Amniotic stem cell (primary cell): ENCODE measurements at regions not wholly inside any gene's neighbourhood (a gene's known extent, or its start where the extent isn't known, plus 50 kb on each side); places are given as distances from the start of the nearest gene placed in this dataset.

Source experiments
- DNase-seq: peaks from one replicate; lab custom pipeline; 2025; lab: John Stamatoyannopoulos, UW

- DNase-seq = no peak
These were observed 161.3 kb upstream of the LMNTD1 start for GRCh38 chr12:25714198-25714984.

- DNase-seq = no peak
These were observed 162.0 kb upstream of the LMNTD1 start for GRCh38 chr12:25715102-25715501.

- DNase-seq = no peak
These were observed 163.8 kb upstream of the LMNTD1 start for GRCh38 chr12:25716842-25717241.

GRCh38 chr12:25717552-25717951 is 164.5 kb upstream of the LMNTD1 start:
- no peak for DNase-seq

- DNase-seq = no peak
These were observed 165.1 kb upstream of the LMNTD1 start for GRCh38 chr12:25718081-25718731.

GRCh38 chr12:25719505-25719904 is 166.4 kb upstream of the LMNTD1 start:
- DNase-seq = no peak

GRCh38 chr12:25723336-25723735 is 170.3 kb upstream of the LMNTD1 start:
- DNase-seq = no peak

GRCh38 chr12:25723921-25724491 is 170.9 kb upstream of the LMNTD1 start:
- DNase-seq = no peak

- no peak for DNase-seq
These were observed 172.4 kb upstream of the LMNTD1 start for GRCh38 chr12:25725470-25725869.

GRCh38 chr12:25725931-25726330 is 172.8 kb upstream of the LMNTD1 start:
- DNase-seq = no peak

- DNase-seq = no peak
These were observed 175.0 kb upstream of the LMNTD1 start for GRCh38 chr12:25728056-25728595.

- DNase-seq = no peak
These were observed 177.6 kb upstream of the LMNTD1 start for GRCh38 chr12:25730489-25731349.

GRCh38 chr12:25733541-25733940 is 180.5 kb upstream of the LMNTD1 start:
- no peak for DNase-seq

- no peak for DNase-seq
These were observed 181.6 kb upstream of the LMNTD1 start for GRCh38 chr12:25734529-25735180.

- no peak for DNase-seq
These were observed 187.5 kb upstream of the LMNTD1 start for GRCh38 chr12:25740617-25741016.

- no peak for DNase-seq
These were observed 188.8 kb upstream of the LMNTD1 start for GRCh38 chr12:25741917-25742316.

GRCh38 chr12:25743679-25744215 is 190.7 kb upstream of the LMNTD1 start:
- no peak for DNase-seq

- DNase-seq = no peak
These were observed 191.2 kb upstream of the LMNTD1 start for GRCh38 chr12:25744313-25744712.

- DNase-seq = no peak
These were observed 192.2 kb upstream of the LMNTD1 start for GRCh38 chr12:25745281-25745680.

- DNase-seq = no peak
These were observed 193.0 kb upstream of the LMNTD1 start for GRCh38 chr12:25746131-25746530.

GRCh38 chr12:25752710-25753309 is 199.7 kb upstream of the LMNTD1 start:
- DNase-seq = no peak
